PC-9 (cell line): ENCODE measurements at regions not wholly inside any gene's neighbourhood (a gene's known extent, or its start where the extent isn't known, plus 50 kb on each side); places are given as distances from the start of the nearest gene placed in this dataset.

Experiments used
- CTCF ChIP-seq: fragments of 200-600 bp; sonication (generic); conservative IDR thresholded peaks from 2 replicates; pipeline ENCODE4 v1.6.1; 2017; ENCODE audit warnings: mixed run types, antibody characterized with exemption, mild to moderate bottlenecking, moderate library complexity
- EZH2 ChIP-seq: fragments of 200-600 bp; sonication (generic); IDR thresholded peaks from 2 replicates; pipeline ENCODE4 v1.8.0; 2017; ENCODE audit warnings: antibody characterized with exemption, low read depth

- TF ChIP-seq CTCF, result no peak
- TF ChIP-seq EZH2, result no peak
These were observed 66.1 kb downstream of the FAM50B start for GRCh38 chr6:3915076-3915791.
